ENCODE measurements at regions not wholly inside any gene's neighbourhood (a gene's known extent, or its start where the extent isn't known, plus 50 kb on each side); places are given as distances from the start of the nearest gene placed in this dataset.

GRCh38 chr6:50654155-50654554, 59.2 kb upstream of the TFAP2D start:
- no peak for DNase-seq

DNA sequence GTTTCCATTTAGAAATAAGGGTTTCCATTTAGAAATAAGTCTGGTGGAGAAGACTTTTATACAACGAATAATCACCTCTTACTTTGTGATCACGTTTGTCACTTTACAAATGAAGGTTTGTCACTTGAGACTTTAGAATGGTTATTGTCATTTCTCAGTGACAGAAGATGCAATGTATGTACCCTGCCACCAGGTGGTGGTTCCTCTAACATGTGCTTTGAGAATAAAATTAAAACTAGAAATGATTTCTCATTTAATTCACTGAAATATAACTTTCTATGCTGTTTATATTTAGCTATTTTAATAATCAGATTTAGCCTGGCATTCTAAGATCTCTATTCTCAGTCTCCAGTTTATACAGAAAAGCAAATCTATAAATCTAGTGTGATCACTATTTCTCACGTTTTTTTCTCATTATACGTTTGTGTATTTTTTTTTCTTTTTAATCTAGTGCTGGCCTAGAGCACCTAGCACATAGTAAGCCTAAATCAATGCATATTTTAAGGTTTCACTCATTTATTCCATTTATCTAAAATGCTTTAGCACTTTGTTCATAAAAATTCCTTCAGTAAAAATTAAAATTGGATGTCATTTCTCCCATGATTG, 57.4 kb upstream of the TFAP2D start:
- peak; percentile 16 for DNase-seq

- no peak for DNase-seq
These were observed 55.8 kb upstream of the TFAP2D start for GRCh38 chr6:50657513-50657912.

DNA sequence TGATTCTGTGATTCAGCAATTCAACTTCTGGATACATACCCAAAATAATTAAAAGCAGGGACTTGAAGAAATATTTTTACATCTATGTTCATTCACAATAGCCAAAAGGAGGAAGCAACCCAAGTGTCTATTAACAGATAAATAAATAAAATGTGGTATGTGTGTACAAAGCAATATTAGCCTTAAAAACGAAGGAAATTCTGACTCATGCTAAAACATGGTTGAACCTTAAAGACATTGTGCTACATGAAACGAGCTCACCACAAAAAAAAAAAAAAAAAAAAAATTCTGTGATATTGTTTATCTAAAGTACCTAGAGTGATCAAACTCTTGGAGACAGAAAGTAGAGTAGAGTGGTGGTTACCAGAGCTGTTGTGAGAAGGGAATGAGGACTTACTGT, 54.8 kb upstream of the TFAP2D start:
- DNase-seq = no peak

GRCh38 chr6:50661636-50662035, 51.7 kb upstream of the TFAP2D start:
- DNase-seq = no peak

All from suppressor macrophage treated with lipopolysaccharide for 4 hours (primary cell).